ENCODE measurements at regions not wholly inside any gene's neighbourhood (a gene's known extent, or its start where the extent isn't known, plus 50 kb on each side); places are given as distances from the start of the nearest gene placed in this dataset.
"Not testable (repeated sequence)": the region's sequence is repeated elsewhere in the genome, so short reads cannot be mapped to it uniquely, and the experiment has no call there.

DNA sequence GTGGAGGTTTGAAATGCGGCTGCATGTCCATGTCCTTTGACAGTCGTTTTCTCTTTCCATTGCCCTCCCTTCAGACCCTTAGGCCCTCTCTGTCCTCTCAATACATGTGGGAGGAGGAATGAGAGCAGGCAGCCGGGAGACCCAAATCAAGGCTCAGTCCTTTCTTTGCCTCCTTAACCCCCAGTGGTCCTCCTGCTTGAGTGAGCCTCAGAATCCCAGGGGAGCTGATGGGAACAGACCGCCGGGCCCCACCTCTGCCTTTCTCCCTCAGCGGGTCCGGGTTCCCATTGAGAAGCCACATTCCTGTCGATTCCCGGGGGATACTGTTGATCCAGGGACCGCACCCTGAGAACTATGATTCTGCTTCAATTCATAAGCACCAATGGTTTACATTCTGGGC lies 77.9 kb upstream of the RFLNA start:
- peaks cover 2% of the 10 kb centered on the region for H3K9me3 ChIP-seq
- TF ChIP-seq, protein P1, sequence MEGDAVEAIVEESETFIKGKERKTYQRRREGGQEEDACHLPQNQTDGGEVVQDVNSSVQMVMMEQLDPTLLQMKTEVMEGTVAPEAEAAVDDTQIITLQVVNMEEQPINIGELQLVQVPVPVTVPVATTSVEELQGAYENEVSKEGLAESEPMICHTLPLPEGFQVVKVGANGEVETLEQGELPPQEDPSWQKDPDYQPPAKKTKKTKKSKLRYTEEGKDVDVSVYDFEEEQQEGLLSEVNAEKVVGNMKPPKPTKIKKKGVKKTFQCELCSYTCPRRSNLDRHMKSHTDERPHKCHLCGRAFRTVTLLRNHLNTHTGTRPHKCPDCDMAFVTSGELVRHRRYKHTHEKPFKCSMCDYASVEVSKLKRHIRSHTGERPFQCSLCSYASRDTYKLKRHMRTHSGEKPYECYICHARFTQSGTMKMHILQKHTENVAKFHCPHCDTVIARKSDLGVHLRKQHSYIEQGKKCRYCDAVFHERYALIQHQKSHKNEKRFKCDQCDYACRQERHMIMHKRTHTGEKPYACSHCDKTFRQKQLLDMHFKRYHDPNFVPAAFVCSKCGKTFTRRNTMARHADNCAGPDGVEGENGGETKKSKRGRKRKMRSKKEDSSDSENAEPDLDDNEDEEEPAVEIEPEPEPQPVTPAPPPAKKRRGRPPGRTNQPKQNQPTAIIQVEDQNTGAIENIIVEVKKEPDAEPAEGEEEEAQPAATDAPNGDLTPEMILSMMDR (IDR thresholded peaks at IDR 0.05) = no peak
- H3K36me3 ChIP-seq (ENCODE audit: low read depth) = no peaks in the 10 kb centered on the region
- no peak for ATAC-seq
- H3K4me3 ChIP-seq = no peak overlapping the region
- DNase-seq = no peak
- intact Hi-C loops (cut with DNase I, micrococcal nuclease) = no loop called here
- peaks cover 6% of the 10 kb centered on the region for H3K4me1 ChIP-seq (ENCODE audit: low read depth)

DNA sequence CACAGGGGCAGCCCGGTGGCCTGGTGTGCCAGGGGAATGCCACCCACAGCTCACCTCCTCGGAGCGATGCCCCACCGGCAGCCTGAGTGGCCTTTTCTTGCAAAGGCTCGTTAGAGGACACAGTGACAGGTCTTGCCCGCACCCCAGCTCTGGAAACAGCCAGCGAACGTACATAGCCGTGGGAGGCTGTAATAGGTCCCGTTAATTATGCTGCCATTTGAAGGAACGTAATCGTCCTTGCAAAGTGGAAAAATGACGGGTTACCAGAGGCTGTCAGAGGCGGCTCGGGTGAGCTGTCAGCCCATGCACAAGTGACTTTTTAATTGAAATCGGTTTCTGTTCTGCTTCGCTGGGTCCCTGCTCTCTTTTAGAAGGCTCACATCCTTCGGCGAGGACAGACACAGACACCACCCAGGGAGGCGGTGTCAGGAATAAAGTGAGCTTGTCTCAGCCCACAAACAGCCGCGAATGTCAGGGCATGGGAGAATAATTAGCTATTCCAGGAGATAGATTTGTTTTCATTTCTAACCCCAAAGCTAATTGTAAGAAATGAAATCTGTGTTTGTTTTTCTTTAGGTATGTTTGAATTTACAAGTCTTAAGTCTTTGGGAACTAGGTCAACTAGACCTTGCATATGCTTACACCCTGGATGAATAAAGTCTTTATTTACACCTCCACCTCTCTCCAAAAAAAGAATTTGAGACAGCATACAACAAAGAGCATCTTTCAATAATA lies 77.2 kb upstream of the RFLNA start:
- Histone ChIP-seq H3K9me3 (peaks cover 2% of the 10 kb centered on the region), H3K4me3 (no peak overlapping the region), H3K36me3 (ENCODE audit: low read depth) (no peaks in the 10 kb centered on the region), H3K4me1 (ENCODE audit: low read depth) (peaks cover 6% of the 10 kb centered on the region)
- DNase-seq (no peak), ATAC-seq (peak; percentile 24)
- intact Hi-C loops (cut with DNase I, micrococcal nuclease) = no loop called here
- TF ChIP-seq, protein P1 (IDR thresholded peaks at IDR 0.05) = no peak

DNA sequence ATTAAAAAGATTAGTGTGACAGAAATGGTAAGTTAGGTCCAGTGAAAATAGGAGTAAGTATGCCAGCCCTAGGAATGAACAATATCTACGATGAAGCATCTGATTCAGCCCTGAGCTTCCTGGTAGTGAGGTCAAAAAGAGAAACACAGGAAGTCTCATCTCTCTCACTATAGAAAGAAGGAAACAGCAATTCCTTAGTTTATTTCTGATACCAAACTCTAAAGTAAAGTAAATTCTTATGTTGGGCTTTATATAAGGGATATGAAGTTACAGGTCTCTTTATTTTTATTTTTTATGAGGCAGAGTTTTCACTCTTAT lies 76.7 kb upstream of the RFLNA start:
- no peak overlapping the region for H3K4me3 ChIP-seq
- TF ChIP-seq, protein P1 (IDR thresholded peaks at IDR 0.05) = no peak
- no peaks in the 10 kb centered on the region for H3K36me3 ChIP-seq (ENCODE audit: low read depth)
- intact Hi-C loops (cut with DNase I, micrococcal nuclease) = no loop called here
- peaks cover 6% of the 10 kb centered on the region for H3K4me1 ChIP-seq (ENCODE audit: low read depth)
- DNase-seq (no peak), ATAC-seq (peak; percentile 43)
- peaks cover 2% of the 10 kb centered on the region for H3K9me3 ChIP-seq

DNA sequence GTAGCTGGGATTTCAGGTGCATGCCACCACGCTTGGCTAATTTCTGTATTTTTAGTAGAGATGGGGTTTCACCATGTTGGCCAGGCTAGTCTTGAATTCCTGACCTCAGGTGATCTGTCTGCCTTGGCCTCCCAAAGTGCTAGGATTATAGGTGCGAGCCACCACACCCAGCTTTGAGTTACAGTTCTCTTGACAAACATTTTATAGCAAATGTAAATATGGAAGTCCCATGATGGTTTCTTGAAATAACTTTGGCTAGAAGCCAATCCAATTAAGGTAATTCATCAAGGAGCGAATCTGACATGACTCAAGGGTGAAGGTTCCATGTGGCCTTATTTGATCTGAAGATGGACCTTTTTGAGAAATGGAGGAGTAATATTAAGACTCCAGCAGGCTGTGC lies 76.2 kb upstream of the RFLNA start:
- H3K9me3 ChIP-seq; intact Hi-C loops (cut with DNase I, micrococcal nuclease); H3K36me3 ChIP-seq (ENCODE audit: low read depth); H3K4me3 ChIP-seq; DNase-seq; H3K4me1 ChIP-seq (ENCODE audit: low read depth): not testable (repeated sequence)
- ATAC-seq = peak; percentile 70

DNA sequence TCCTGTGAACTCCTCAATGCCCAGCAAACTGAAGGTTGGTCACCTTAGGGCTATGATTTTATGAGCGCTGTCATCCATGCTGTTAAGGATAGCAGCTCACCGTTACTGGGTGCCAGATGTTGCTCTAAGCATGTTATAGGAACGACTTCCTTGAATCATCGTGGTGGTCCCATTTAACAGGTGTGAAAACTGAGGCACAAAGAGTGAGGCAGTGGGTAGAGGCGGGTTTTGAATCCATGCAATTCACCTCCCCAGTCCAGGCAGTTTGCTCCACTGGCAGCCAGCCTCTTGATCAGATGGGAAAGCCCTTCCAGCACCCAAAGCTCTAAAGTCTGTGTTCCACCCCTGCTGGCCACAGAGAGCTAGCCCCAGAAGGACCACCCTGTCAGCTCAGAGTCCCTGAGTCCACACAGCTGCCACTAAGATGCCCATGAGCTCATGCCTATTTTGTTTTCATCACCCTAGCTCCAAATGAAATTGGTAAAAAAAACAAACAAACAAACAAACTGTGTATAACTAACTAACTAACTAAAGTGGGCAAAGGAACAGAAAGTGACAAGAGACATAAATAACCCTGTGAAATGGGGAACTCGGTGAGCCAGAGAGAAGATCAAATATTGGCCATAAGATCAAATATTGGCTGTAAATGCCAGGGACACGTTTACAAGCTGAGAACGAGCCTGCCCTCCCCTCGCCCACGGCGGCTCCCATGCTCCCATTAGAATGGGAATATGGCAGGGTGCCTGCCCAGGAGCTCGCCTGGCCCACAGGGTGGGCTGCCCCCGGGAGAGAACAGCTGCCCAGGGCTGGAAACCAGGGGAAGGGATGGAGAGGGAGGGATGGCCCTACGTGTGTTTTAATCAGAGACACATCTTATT lies 72.3 kb upstream of the RFLNA start:
- DNase-seq = no peak
- intact Hi-C loops (cut with DNase I, micrococcal nuclease) = no loop called here
- TF ChIP-seq, protein P1 (IDR thresholded peaks at IDR 0.05) = no peak
- Histone ChIP-seq H3K9me3 (peaks cover 2% of the 10 kb centered on the region), H3K4me1 (ENCODE audit: low read depth) (peaks cover 3% of the 10 kb centered on the region), H3K36me3 (ENCODE audit: low read depth) (no peaks in the 10 kb centered on the region), H3K4me3 (no peak overlapping the region)
- ATAC-seq = no peak

DNA sequence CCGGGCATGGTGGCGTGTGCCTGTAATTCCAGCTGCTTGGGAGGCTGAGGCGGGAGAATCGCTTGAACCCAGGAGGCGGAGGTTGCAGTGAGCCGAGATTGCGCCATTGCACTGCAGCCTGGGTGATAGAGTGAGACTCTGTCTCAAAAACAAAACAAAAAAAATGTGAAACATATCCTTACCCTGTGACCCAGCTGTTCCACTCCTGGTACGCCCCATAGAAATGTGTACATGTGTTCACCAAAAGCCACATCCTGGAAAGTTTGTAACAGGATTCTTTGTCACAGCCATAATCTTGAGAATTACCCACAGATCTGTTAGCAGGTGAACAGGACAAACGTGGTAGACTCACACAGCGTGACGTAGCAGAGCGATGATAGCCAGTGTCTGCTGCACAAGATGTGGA lies 71.2 kb upstream of the RFLNA start:
- H3K4me3 ChIP-seq; H3K4me1 ChIP-seq (ENCODE audit: low read depth); ATAC-seq; intact Hi-C loops (cut with DNase I, micrococcal nuclease); DNase-seq; H3K9me3 ChIP-seq; H3K36me3 ChIP-seq (ENCODE audit: low read depth): not testable (repeated sequence)
